ENCODE measurements at regions not wholly inside any gene's neighbourhood (a gene's known extent, or its start where the extent isn't known, plus 50 kb on each side); places are given as distances from the start of the nearest gene placed in this dataset.

DNA sequence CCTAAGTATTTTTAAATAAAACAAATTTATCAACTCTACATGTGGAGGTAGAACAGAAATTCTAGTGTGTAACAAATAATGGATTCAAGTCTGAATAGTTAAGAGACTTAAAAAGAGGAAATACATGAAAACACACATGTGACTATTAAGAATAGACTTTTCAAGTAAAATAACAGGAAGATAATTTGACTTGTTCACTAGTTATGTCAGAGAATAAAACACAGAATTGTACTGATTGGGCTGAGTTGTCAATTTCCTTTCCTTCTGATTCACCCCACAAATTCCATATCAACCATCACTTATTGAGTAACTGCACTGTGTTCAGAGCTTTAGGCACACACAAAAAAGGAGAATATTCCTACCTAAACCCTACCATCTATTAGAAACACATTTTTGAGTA, 557.2 kb downstream of the TUSC7 start:
- DNase-seq: no peak

- DNase-seq: no peak
Observed at GRCh38 chr3:117268318-117268717, 558.7 kb downstream of the TUSC7 start.

DNA sequence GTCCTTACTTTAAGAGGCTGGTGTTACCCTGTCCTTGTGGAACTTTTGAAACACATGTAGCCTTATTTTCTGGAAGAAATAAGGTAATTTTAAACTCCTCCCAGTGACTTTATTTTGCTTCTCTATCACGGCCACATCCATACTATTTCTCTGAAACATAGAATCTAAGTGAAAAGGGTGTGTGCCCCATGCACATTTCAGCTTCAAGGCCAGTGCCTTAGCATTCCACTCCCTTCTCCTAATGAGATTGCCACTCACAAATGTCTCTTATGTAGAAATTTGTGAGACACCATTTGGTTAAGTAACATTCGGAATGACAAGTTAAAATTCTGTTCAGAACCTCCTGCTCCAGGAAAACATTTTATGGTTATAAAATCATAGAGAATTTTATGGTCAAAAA, 562.7 kb downstream of the TUSC7 start:
- DNase-seq: no peak

DNA sequence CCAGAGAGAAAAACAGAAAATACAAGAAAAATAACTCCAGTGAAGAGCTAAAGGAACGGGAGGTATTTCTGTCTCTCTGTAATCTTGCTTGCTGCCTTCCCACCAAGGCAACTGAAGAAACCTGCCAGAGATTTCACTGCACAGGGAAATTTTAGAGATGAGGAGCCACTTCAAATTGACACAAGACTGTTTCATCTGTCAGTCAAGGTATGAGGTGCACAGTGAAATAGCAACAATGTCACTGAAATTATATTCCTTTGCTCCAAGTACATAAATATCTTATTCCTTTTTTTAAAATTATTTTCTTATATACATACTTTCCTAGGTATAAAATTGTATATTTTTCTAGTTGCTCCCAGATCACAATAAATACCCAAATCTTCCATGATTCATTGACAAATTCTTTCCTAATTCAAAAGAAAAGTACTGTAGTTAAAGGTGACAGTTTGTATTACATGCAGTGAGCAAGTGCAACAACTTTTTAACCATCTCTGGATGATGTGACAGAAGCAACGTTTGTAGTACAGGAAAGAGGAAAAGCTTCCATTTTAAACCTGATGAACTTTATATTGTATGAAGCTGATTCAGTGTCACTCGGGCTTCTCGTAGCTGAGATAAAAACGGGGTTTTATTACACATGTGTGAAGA, 563.4 kb downstream of the TUSC7 start:
- no peak for DNase-seq

DNA sequence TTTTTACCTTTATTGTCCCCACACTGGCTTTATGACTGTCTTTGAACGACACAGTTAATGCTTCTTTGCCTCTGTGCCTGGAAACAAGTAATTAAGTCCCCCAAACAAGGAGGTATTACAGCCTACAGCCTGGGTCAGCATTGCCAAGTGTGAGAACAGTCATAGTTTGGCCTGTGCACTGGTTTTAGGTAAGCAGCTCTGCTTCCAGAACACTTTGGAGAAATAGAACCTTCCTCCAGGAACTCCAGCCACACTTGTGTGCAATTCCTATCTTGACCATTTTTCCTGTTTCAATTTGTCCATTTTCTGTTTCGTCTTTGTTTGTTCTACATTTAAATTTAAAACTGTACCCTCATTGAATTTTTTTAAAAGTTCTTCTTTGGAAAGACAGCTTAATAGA, 568.2 kb downstream of the TUSC7 start:
- DNase-seq: no peak

DNA sequence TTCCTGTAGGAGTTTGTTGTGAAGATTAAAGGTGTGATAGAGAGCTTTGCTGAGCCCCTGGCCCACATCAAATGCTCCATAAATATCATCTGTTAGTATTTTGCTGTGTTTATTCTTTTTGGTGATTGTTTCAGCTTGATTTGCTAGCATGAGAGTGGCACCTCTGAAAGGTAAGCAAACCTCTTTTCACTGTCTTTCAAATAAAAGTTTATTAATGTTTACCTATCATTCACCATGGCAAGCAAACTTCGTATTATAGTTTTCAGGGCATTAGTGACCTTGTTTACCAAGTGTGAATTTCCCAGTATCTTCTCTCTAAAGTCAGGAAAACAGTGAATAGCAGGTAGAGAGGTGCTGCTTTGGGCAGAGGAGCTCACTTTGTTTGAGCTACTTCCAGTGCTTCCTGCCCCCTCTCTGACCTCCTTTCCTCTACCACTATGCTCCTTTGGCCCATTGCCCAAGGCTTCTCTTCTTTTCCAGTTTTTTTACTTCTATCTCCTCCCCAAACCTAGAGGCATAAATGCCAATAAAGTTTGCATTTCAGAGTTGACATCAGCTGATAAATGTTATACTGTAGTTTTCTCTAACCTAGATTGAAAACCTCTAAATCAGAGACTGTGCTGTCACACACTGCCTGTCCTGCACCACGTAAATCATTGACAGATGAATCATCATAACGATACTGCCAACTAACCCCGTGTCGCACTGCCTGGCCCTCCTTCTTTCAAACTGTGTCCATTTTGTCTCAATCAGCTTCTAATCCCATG, 569.0 kb downstream of the TUSC7 start:
- no peak for DNase-seq

GRCh38 chr3:117281371-117281770, 571.8 kb downstream of the TUSC7 start:
- no peak for DNase-seq

- no peak for DNase-seq
Observed at GRCh38 chr3:117282566-117282965, 573.0 kb downstream of the TUSC7 start.

- DNase-seq: no peak
Observed at GRCh38 chr3:117285737-117286136, 576.2 kb downstream of the TUSC7 start.

GRCh38 chr3:117286488-117286887, 576.9 kb downstream of the TUSC7 start:
- no peak for DNase-seq

GRCh38 chr3:117287602-117288001, 578.0 kb downstream of the TUSC7 start:
- no peak for DNase-seq

DNA sequence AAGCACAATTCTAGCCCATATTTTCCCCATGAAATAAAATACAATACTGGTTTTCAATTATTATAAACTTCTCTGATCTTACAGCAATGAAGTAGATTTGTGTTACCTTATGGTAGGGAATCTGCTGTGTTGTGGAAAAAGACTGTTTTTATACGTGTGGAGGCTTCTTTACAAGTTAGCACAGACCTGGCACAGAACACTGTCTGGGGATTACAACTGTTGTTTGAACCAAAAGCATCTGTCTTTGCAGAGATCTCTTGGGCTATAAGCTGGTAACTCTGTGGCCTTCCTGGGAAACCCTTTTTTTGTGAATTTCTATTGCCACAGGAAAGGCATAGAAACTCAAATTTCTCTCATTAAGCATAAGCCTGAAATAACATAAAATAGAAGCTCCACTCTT, 581.9 kb downstream of the TUSC7 start:
- DNase-seq: no peak

- DNase-seq: no peak
Observed at GRCh38 chr3:117297065-117297464, 587.5 kb downstream of the TUSC7 start.

- no peak for DNase-seq
Observed at GRCh38 chr3:117297541-117297940, 588.0 kb downstream of the TUSC7 start.

DNA sequence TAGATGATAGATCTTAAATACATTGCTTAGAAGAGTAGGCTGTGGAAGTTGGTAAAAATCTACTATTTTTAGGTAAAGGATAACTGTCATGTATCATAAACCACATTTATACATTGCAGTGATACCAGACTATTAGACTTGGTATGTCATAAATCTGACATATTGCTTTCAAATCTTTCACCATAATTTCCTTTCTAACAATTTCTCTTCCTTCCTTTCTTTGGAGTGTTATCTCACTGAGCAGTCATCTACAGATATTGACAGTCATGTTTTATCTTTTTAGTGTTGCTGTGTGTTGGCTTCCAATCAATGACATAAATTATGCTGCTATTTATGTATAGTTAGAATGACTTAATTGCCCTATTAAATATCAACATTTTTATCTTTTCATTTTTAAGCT, 588.7 kb downstream of the TUSC7 start:
- no peak for DNase-seq

DNA sequence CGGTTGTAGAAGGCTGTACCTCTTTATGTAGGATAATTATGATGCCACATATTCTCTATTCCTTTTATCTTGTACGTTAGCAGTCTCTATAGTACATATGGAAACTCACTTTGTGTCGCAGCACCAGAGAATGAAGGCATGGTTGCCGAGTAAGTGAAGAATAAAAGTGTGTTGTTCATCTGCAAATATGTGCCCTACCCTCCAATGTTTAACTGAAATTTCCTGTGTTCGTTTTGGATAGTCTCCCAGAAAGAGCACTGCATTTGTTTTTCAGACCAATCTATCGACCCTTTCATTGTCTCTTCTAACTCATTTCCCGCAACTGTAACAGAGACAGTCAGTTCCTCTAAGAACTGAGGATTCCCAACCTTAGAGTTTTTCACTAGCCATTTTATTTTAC, 592.8 kb downstream of the TUSC7 start:
- no peak for DNase-seq

GRCh38 chr3:117303443-117303842, 593.9 kb downstream of the TUSC7 start:
- no peak for DNase-seq

- no peak for DNase-seq
Observed at GRCh38 chr3:117304681-117305080, 595.1 kb downstream of the TUSC7 start.

GRCh38 chr3:117305681-117306080, 596.1 kb downstream of the TUSC7 start:
- no peak for DNase-seq

- no peak for DNase-seq
Observed at GRCh38 chr3:117306299-117306698, 596.7 kb downstream of the TUSC7 start.

DNA sequence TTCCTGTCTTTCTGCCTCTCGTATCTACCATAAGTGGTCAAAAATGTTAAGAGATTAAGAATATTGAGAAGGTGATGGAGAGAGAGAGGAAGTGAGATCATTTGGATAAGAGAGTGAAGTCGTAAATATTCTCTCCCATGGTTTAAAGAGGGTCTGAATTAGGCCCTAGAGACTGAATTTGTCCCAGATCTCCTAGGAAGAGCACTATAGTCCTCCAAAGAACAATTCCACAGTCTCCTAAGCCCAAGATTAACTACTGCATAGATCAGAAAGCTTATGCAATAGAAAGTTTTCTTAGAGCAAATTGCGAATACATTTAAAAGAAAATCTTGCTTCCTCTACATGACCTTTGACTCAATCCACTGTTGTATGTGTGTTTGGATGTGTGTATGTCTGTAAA, 598.8 kb downstream of the TUSC7 start:
- no peak for DNase-seq

DNA sequence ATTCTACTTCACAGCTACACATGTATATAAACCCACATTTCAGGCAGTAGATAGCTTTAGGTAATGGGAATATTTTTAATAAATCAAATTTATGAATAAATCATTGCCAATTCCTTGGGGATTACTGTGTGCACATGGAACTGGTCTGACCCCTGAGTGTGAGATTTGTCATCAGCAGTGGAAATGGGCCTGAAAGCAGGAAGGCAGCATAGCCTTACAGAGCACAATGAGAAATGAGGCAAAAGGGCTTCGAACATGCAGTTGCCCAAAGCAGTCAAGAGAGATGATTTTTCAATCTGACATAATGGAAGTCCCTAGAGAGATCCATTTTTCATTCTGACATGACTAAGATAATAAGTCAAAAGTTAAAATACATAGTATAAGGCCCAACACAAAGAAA, 599.2 kb downstream of the TUSC7 start:
- no peak for DNase-seq

DNA sequence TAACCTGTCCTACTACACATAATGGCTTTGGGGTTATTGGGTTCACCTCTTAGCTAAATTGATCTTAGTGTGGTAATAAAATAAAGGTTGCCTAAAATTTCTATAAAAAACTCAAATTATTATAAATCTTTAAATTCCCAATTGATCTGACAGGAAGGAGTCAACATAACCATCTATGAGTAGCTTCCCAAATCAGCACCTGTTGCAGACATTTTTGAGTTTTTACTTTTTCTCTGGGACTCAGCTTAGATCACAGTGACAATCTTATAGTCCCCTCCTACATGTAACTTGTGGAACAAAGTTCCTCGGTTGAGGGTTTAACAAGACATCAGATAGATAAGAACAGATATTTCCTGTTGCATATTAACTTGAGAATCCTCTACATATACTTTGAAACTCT, 601.0 kb downstream of the TUSC7 start:
- DNase-seq: no peak

- DNase-seq: no peak
Observed at GRCh38 chr3:117314441-117315150, 605.0 kb downstream of the TUSC7 start.
